OCI-LY1 (cell line): ENCODE measurements at regions not wholly inside any gene's neighbourhood (a gene's known extent, or its start where the extent isn't known, plus 50 kb on each side); places are given as distances from the start of the nearest gene placed in this dataset.

Experiments
- H2AFZ ChIP-seq: fragments of 200-600 bp; sonication (generic), shearing (Covaris generic); 2 replicates; pipeline ENCODE4 v1.6.0; 2014; ENCODE audit warnings: antibody characterized with exemption, mild to moderate bottlenecking, low read length
- H3F3A ChIP-seq: fragments of 200-600 bp; sonication (generic), shearing (Covaris generic); 2 replicates; pipeline ENCODE4 v1.6.0; 2014; ENCODE audit warnings: mild to moderate bottlenecking, antibody characterized with exemption, low read length, moderate library complexity; ENCODE audit not compliant: insufficient read depth
- H3K27ac ChIP-seq: fragments of 200-600 bp; sonication (generic); 2 replicates; pipeline ENCODE4 v1.5.1; 2014; ENCODE audit warnings: low read length, mixed run types, mild to moderate bottlenecking, low read depth; ENCODE audit not compliant: poor library complexity, severe bottlenecking
- H3K27me3 ChIP-seq: fragments of 200-600 bp; sonication (generic); 2 replicates; pipeline ENCODE4 v1.6.0; 2014; ENCODE audit warnings: antibody characterized with exemption, mild to moderate bottlenecking, low read length, moderate library complexity; ENCODE audit not compliant: insufficient read depth
- H3K36me3 ChIP-seq: fragments of 200-600 bp; sonication (generic); 2 replicates; pipeline ENCODE4 v1.6.1; 2014; ENCODE audit warnings: mild to moderate bottlenecking, antibody characterized with exemption, low read length, moderate library complexity, mixed read lengths; ENCODE audit not compliant: insufficient read depth
- H3K4me1 ChIP-seq: fragments of 200-600 bp; sonication (generic); 2 replicates; pipeline ENCODE4 v1.5.1; 2014; ENCODE audit warnings: mild to moderate bottlenecking, low read length, moderate library complexity; ENCODE audit not compliant: insufficient read depth, severe bottlenecking
- H3K4me2 ChIP-seq: fragments of 200-600 bp; sonication (generic), shearing (Covaris generic); 2 replicates; pipeline ENCODE4 v1.6.1; 2014; ENCODE audit warnings: low read length
- H3K4me3 ChIP-seq: fragments of 200-600 bp; sonication (generic); 2 replicates; pipeline ENCODE4 v1.5.1; 2014; ENCODE audit warnings: low read length, low read depth, mild to moderate bottlenecking, mixed read lengths; ENCODE audit not compliant: poor library complexity, severe bottlenecking
- H3K79me2 ChIP-seq: fragments of 200-600 bp; shearing (Covaris generic); 2 replicates; pipeline ENCODE4 v1.6.1; 2016; ENCODE audit warnings: mixed run types, low read length, mixed read lengths; ENCODE audit not compliant: insufficient read depth
- H3K9ac ChIP-seq: fragments of 200-600 bp; sonication (generic), shearing (Covaris generic); 2 replicates; pipeline ENCODE4 v1.6.1; 2014; ENCODE audit warnings: mild to moderate bottlenecking, low read length, mixed read lengths
- H3K9me2 ChIP-seq: fragments of 200-600 bp; sonication (generic), shearing (Covaris generic); 2 replicates; pipeline ENCODE4 v1.6.1; 2014; ENCODE audit warnings: low read depth, mild to moderate bottlenecking, low read length, mixed read lengths
- H3K9me3 ChIP-seq: fragments of 200-600 bp; shearing (Covaris generic); 2 replicates; pipeline ENCODE4 v1.6.1; 2014; ENCODE audit warnings: low read length, mixed read lengths
- H4K20me1 ChIP-seq: fragments of 200-600 bp; sonication (generic), shearing (Covaris generic); 2 replicates; pipeline ENCODE4 v1.6.0; 2016; ENCODE audit warnings: mild to moderate bottlenecking, low read length; ENCODE audit not compliant: insufficient read depth
- EZH2 ChIP-seq: fragments of 200-600 bp; sonication (generic), shearing (Covaris generic); IDR thresholded peaks from 2 replicates; pipeline ENCODE4 v1.8.0; 2017; ENCODE audit warnings: borderline replicate concordance, mixed run types, mild to moderate bottlenecking, antibody characterized with exemption, low read length, moderate library complexity, mixed read lengths
- TF ChIP-seq, protein P1 (sequence below): fragments of 200-600 bp; sonication (generic), shearing (Covaris generic); IDR thresholded peaks from 2 replicates; pipeline ENCODE4 v1.5.1; 2017; ENCODE audit warnings: mild to moderate bottlenecking, antibody characterized with exemption, low read length, moderate library complexity, mixed read lengths

DNA sequence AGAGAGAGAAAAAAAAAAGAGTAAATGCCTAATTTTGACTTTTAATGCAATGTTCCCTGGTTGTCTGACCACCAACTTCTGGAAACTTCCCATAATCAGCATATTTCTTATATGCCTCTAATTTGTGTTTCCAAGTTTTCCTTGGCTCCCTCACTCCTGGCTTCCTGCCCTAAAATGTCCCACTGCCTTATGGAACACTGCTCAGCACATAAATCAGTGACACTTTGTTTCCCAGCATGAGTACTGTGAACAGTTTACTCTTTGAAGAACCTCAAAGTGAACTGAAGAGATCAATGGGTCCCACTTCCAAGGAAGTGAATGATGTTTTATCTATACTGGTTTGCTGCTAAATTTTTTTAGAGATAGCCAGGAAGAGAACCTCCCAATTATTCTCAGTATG lies 271.3 kb upstream of the PRMT6 start:
- no peak for TF ChIP-seq EZH2
- TF ChIP-seq, protein P1, sequence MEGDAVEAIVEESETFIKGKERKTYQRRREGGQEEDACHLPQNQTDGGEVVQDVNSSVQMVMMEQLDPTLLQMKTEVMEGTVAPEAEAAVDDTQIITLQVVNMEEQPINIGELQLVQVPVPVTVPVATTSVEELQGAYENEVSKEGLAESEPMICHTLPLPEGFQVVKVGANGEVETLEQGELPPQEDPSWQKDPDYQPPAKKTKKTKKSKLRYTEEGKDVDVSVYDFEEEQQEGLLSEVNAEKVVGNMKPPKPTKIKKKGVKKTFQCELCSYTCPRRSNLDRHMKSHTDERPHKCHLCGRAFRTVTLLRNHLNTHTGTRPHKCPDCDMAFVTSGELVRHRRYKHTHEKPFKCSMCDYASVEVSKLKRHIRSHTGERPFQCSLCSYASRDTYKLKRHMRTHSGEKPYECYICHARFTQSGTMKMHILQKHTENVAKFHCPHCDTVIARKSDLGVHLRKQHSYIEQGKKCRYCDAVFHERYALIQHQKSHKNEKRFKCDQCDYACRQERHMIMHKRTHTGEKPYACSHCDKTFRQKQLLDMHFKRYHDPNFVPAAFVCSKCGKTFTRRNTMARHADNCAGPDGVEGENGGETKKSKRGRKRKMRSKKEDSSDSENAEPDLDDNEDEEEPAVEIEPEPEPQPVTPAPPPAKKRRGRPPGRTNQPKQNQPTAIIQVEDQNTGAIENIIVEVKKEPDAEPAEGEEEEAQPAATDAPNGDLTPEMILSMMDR: no peak
- H2AFZ ChIP-seq: no peak overlapping the region
- no peaks in the 10 kb centered on the region for H3K27me3 ChIP-seq
- no peak overlapping the region for H3K9ac ChIP-seq
- H4K20me1 ChIP-seq: no peaks in the 10 kb centered on the region
- H3K4me2 ChIP-seq: no peak overlapping the region
- H3F3A ChIP-seq: no peaks in the 10 kb centered on the region
- no peaks in the 10 kb centered on the region for H3K9me3 ChIP-seq
- no peaks in the 10 kb centered on the region for H3K9me2 ChIP-seq
- no peak overlapping the region for H3K4me3 ChIP-seq
- no peaks in the 10 kb centered on the region for H3K36me3 ChIP-seq
- H3K4me1 ChIP-seq: no peaks in the 10 kb centered on the region
- H3K27ac ChIP-seq: no peak overlapping the region
- no peaks in the 10 kb centered on the region for H3K79me2 ChIP-seq

DNA sequence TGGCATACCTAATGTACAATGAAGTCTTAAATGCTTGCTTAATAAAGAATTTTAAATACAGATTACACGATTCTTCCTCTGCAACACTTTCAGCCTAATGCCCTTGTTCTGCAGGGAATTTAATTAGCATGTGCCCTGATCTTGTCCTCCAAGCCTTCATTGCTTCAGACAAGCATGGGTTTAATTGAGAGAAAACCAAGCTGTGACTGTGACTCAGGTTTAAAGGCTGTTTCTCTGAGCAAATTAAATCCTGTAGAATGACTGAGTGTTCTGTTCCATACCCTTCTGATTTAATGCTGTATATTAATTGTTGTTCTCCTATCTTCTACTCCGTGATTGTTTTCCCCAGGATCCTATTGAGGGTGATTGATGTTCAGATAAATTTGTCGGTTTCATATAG lies 269.0 kb upstream of the PRMT6 start:
- Histone ChIP-seq H3K27ac (no peak overlapping the region), H2AFZ (no peak overlapping the region), H3K4me3 (no peak overlapping the region), H3K27me3 (no peaks in the 10 kb centered on the region), H3K4me1 (no peaks in the 10 kb centered on the region), H3K9me3 (no peaks in the 10 kb centered on the region), H3K9ac (no peak overlapping the region), H3K4me2 (no peak overlapping the region), H4K20me1 (no peaks in the 10 kb centered on the region), H3F3A (no peaks in the 10 kb centered on the region), H3K9me2 (no peaks in the 10 kb centered on the region), H3K79me2 (no peaks in the 10 kb centered on the region), H3K36me3 (no peaks in the 10 kb centered on the region)
- no peak for TF ChIP-seq EZH2
- TF ChIP-seq, protein P1: no peak

DNA sequence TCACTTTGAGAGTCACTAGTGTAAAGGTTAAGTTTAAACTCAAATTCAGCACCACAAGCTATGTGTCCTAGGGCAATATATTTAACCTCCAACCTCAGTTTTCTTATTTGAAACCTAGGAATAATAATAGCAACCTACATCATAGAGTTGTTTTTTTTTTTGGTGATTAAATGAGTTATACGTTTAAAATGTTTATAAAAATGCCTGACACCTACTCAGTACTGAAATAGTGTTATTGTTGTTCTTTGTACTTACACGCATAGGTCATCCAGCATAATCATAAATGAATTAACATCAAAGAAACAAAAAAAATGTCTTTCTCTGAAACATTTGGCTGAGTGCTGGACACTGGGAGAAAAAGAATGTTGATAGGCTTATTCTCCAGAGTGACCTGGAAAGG lies 266.8 kb upstream of the PRMT6 start:
- H3K4me1 ChIP-seq: no peaks in the 10 kb centered on the region
- H3K27me3 ChIP-seq: no peaks in the 10 kb centered on the region

More for the DNA sequence above, 266.8 kb upstream of the PRMT6 start:
- Histone ChIP-seq H4K20me1 (no peaks in the 10 kb centered on the region), H3K4me3 (no peak overlapping the region), H3K9me2 (no peaks in the 10 kb centered on the region), H3F3A (no peaks in the 10 kb centered on the region), H3K27ac (no peak overlapping the region), H3K9ac (no peak overlapping the region), H3K79me2 (no peaks in the 10 kb centered on the region), H2AFZ (no peak overlapping the region), H3K36me3 (no peaks in the 10 kb centered on the region), H3K9me3 (no peaks in the 10 kb centered on the region), H3K4me2 (no peak overlapping the region)
- no peak for TF ChIP-seq EZH2
- TF ChIP-seq, protein P1: no peak
